ENCODE measurements at regions not wholly inside any gene's neighbourhood (a gene's known extent, or its start where the extent isn't known, plus 50 kb on each side); places are given as distances from the start of the nearest gene placed in this dataset.

- TF ChIP-seq CTCF (IDR thresholded peaks at IDR 0.05) (no peak), POLR2A (IDR thresholded peaks at IDR 0.05) (no peak), EP300 (IDR thresholded peaks at IDR 0.05) (no peak)
These were observed 159.9 kb downstream of the MDFIC start for GRCh38 chr7:115081772-115082171.

All from ovary (tissue), 3 donors.